Prostate gland (tissue), 2 donors: ENCODE measurements at regions not wholly inside any gene's neighbourhood (a gene's known extent, or its start where the extent isn't known, plus 50 kb on each side); places are given as distances from the start of the nearest gene placed in this dataset.
A peak's percentile ranks its signal among the peaks of the same experiment; 100 is the strongest.

Experiments
- DNase-seq: peaks from one replicate; pipeline ENCODE4 v3.0.0-alpha.2; 2019; ENCODE audit warnings: low spot score
- H3K27ac ChIP-seq, 2 donors: fragments of 200-600 bp; sonication (generic); 2 replicates each; pipeline ENCODE4 v1.5.1; 2017 to 2019
- H3K27me3 ChIP-seq: fragments of 200-600 bp; sonication (generic); replicated peaks from 2 replicates; pipeline ENCODE4 v1.5.1; 2019; ENCODE audit not compliant: insufficient read depth
- H3K36me3 ChIP-seq, 2 donors: fragments of 200-600 bp; sonication (generic); 1 replicate in 1 of 2; 2 replicates in 1 of 2; pipeline versions ENCODE4 v1.5.1 to v1.8.1; 2017 to 2019
- H3K4me1 ChIP-seq: fragments of 200-600 bp; sonication (generic); replicated peaks from 2 replicates; pipeline ENCODE4 v1.5.1; 2019
- H3K4me3 ChIP-seq, 2 donors: fragments of 200-600 bp; sonication (generic); 2 replicates each; pipeline ENCODE4 v1.5.1; 2017 to 2019
- H3K9me3 ChIP-seq: fragments of 200-600 bp; sonication (generic); 2 replicates; pipeline ENCODE4 v1.5.1; 2017
- CTCF ChIP-seq, 4 experiments: fragments of 200-600 bp in 2 of 4; fragments of 450-650 bp in 2 of 4; sonication (generic) in 2 of 4; IDR thresholded peaks; 1 replicate in 3 of 4; 2 replicates in 1 of 4; pipeline ENCODE4 v1.5.1; 2016 to 2019; ENCODE audit warnings: antibody characterized with exemption in 4 of 4, mild to moderate bottlenecking in 2 of 4, moderate library complexity in 2 of 4
- POLR2A ChIP-seq: fragments of 450-650 bp; IDR thresholded peaks from one replicate; pipeline ENCODE4 v1.6.1; 2016; ENCODE audit warnings: antibody characterized with exemption, mild to moderate bottlenecking
- POLR2AphosphoS5 ChIP-seq: sonication (generic); formaldehyde crosslinking; IDR thresholded peaks from one replicate; pipeline ENCODE4 v1.6.1; 2017; ENCODE audit warnings: antibody characterized with exemption
- WGBS: methylation state at CpG from one replicate; pipeline ENCODE4 v1.1.5; 2018; 5-methylcytosine and 5-hydroxymethylcytosine counted together
- intact Hi-C: fragments of 100-400 bp; cut with DNase I; formaldehyde crosslinking; loops from one replicate; pipeline ENCODE4 v1.14.2; 2022

- Histone ChIP-seq H3K9me3 (no peaks in the 10 kb centered on the region), H3K4me3 (no peak overlapping the region), H3K36me3 (no peaks in the 10 kb centered on the region), H3K27ac (no peak overlapping the region), H3K27me3 (no peaks in the 10 kb centered on the region), H3K4me1 (no peaks in the 10 kb centered on the region)
- no peak for TF ChIP-seq CTCF (IDR thresholded peaks at IDR 0.05)
- no peak for TF ChIP-seq POLR2AphosphoS5
- TF ChIP-seq POLR2A, result no peak
- no peak for DNase-seq
- WGBS, result 56% methylated on average over 3 of the region's 3 CpGs
- intact Hi-C loops, result no loop called here
Measured at GRCh38 chr2:126970583-126970982, 71.9 kb downstream of the TEX51 start.

GRCh38 chr2:126971162-126971480, 72.4 kb downstream of the TEX51 start:
- no peaks in the 10 kb centered on the region for H3K27me3 ChIP-seq
- TF ChIP-seq POLR2AphosphoS5 (no peak), CTCF (IDR thresholded peaks at IDR 0.05) (no peak), POLR2A (no peak)
- no peak overlapping the region for H3K4me3 ChIP-seq
- DNase-seq, result no peak
- intact Hi-C loops, result no loop called here
- H3K9me3 ChIP-seq, result no peaks in the 10 kb centered on the region
- WGBS, result 89% methylated on average over 14 of the region's 14 CpGs
- no peak overlapping the region for H3K27ac ChIP-seq
- no peaks in the 10 kb centered on the region for H3K4me1 ChIP-seq
- no peaks in the 10 kb centered on the region for H3K36me3 ChIP-seq

- H3K9me3 ChIP-seq, result no peaks in the 10 kb centered on the region
- H3K27ac ChIP-seq, result no peak overlapping the region
- H3K4me3 ChIP-seq, result peak overlapping the region; percentile 25 to 27
- intact Hi-C loops, result no loop called here
- H3K4me1 ChIP-seq, result no peaks in the 10 kb centered on the region
- peak; percentile 69 to 80 (median 72) for TF ChIP-seq CTCF (IDR thresholded peaks at IDR 0.05)
- TF ChIP-seq POLR2AphosphoS5, result no peak
- DNase-seq, result peak; percentile 19
- no peaks in the 10 kb centered on the region for H3K36me3 ChIP-seq
- no peaks in the 10 kb centered on the region for H3K27me3 ChIP-seq
- WGBS, result 18% methylated on average over 34 of the region's 43 CpGs
Measured at GRCh38 chr2:126971481-126972278, 73.0 kb downstream of the TEX51 start.

GRCh38 chr2:126972279-126972626, 73.6 kb downstream of the TEX51 start:
- H3K4me3 ChIP-seq, result peak overlapping the region; percentile 25 to 27
- whole genome bisulfite sequencing, result 32% methylated on average over 10 of the region's 10 CpGs

More at GRCh38 chr2:126972279-126972626, 73.6 kb downstream of the TEX51 start:
- intact Hi-C loops, result no loop called here
- TF ChIP-seq POLR2AphosphoS5 (no peak), CTCF (IDR thresholded peaks at IDR 0.05) (no peak), POLR2A (no peak)
- Histone ChIP-seq H3K4me1 (no peaks in the 10 kb centered on the region), H3K9me3 (no peaks in the 10 kb centered on the region), H3K27me3 (no peaks in the 10 kb centered on the region), H3K36me3 (no peaks in the 10 kb centered on the region), H3K27ac (no peak overlapping the region)
- no peak for DNase-seq
